OCI-LY1 (cell line): ENCODE measurements at regions not wholly inside any gene's neighbourhood (a gene's known extent, or its start where the extent isn't known, plus 50 kb on each side); places are given as distances from the start of the nearest gene placed in this dataset.

ENCODE experiments used
- EZH2 ChIP-seq: fragments of 200-600 bp; sonication (generic), shearing (Covaris generic); IDR thresholded peaks from 2 replicates; pipeline ENCODE4 v1.8.0; 2017; ENCODE audit warnings: borderline replicate concordance, mixed run types, mild to moderate bottlenecking, antibody characterized with exemption, low read length, moderate library complexity, mixed read lengths
- TF ChIP-seq, protein P1 (sequence below): fragments of 200-600 bp; sonication (generic), shearing (Covaris generic); IDR thresholded peaks from 2 replicates; pipeline ENCODE4 v1.5.1; 2017; ENCODE audit warnings: mild to moderate bottlenecking, antibody characterized with exemption, low read length, moderate library complexity, mixed read lengths

DNA sequence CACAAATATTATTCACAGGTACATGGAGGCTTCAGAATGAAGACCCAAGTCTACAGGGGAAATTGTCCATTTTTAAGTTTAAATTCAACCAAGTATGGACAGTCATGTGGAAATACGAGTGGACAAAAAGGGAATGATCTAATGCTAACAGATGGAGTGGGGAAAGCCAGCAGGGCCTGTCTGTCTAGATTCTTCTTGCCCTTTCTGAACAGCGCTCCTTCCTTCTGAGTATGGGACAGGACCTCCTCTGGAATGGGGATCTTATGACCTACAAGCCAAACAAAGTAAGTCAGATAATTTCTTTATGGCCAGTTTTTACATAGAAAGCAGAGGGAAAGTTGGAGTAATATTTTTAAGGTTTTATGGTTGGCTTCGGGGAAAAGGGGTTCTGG is 119.8 kb upstream of the NEK6 start:
- TF ChIP-seq, protein P1, sequence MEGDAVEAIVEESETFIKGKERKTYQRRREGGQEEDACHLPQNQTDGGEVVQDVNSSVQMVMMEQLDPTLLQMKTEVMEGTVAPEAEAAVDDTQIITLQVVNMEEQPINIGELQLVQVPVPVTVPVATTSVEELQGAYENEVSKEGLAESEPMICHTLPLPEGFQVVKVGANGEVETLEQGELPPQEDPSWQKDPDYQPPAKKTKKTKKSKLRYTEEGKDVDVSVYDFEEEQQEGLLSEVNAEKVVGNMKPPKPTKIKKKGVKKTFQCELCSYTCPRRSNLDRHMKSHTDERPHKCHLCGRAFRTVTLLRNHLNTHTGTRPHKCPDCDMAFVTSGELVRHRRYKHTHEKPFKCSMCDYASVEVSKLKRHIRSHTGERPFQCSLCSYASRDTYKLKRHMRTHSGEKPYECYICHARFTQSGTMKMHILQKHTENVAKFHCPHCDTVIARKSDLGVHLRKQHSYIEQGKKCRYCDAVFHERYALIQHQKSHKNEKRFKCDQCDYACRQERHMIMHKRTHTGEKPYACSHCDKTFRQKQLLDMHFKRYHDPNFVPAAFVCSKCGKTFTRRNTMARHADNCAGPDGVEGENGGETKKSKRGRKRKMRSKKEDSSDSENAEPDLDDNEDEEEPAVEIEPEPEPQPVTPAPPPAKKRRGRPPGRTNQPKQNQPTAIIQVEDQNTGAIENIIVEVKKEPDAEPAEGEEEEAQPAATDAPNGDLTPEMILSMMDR: no peak
- no peak for TF ChIP-seq EZH2
